Esophagus squamous epithelium (tissue), 5 donors: ENCODE measurements at regions not wholly inside any gene's neighbourhood (a gene's known extent, or its start where the extent isn't known, plus 50 kb on each side); places are given as distances from the start of the nearest gene placed in this dataset.
"Not testable (repeated sequence)": the region's sequence is repeated elsewhere in the genome, so short reads cannot be mapped to it uniquely, and the experiment has no call there.

Experiments used
- DNase-seq: peaks from one replicate; lab custom pipeline; 2025; lab: John Stamatoyannopoulos, UW
- H3K27ac ChIP-seq, 4 donors: fragments of 200-600 bp; sonication (generic); one replicate each; pipeline ENCODE4 v1.5.1; 2016 to 2019; ENCODE audit warnings: mild to moderate bottlenecking in 1 of 4
- H3K27me3 ChIP-seq, 4 donors: fragments of 200-600 bp; sonication (generic); 1 replicate in 3 of 4; 2 replicates in 1 of 4; pipeline versions ENCODE4 v1.5.1 to v1.6.0; 2017 to 2021; ENCODE audit warnings: antibody characterized with exemption in 1 of 4
- H3K36me3 ChIP-seq, 3 donors: fragments of 200-600 bp; sonication (generic); one replicate each; pipeline ENCODE4 v1.5.1; 2016 to 2019
- H3K4me1 ChIP-seq, 3 donors: fragments of 200-600 bp; sonication (generic); one replicate each; pipeline ENCODE4 v1.5.1; 2017 to 2019
- H3K4me3 ChIP-seq, 4 donors: fragments of 200-600 bp; sonication (generic); 1 replicate in 3 of 4; 2 replicates in 1 of 4; pipeline ENCODE4 v1.5.1; 2016 to 2019; ENCODE audit warnings: mild to moderate bottlenecking in 2 of 4, moderate library complexity in 1 of 4
- H3K9me3 ChIP-seq, 3 donors: fragments of 200-600 bp; sonication (generic); one replicate each; pipeline ENCODE4 v1.5.1; 2016 to 2019
- CTCF ChIP-seq, 6 experiments: fragments of 450-650 bp in 4 of 6; fragments of 200-600 bp in 2 of 6; sonication (generic) in 2 of 6; IDR thresholded peaks; one replicate each; pipeline ENCODE4 v1.5.1; 2016 to 2019; ENCODE audit warnings: antibody characterized with exemption in 6 of 6, mild to moderate bottlenecking in 4 of 6, moderate library complexity in 4 of 6
- POLR2A ChIP-seq, 4 donors: fragments of 450-650 bp; IDR thresholded peaks; one replicate each; pipeline ENCODE4 v1.6.1; 2017; ENCODE audit warnings: antibody characterized with exemption in 4 of 4, mild to moderate bottlenecking in 4 of 4, moderate library complexity in 3 of 4
- WGBS, 2 donors: methylation state at CpG; one replicate each; pipeline ENCODE4 v1.1.5; 2018; 5-methylcytosine and 5-hydroxymethylcytosine counted together
- intact Hi-C: fragments of 100-400 bp; cut with DNase I; formaldehyde crosslinking; loops from one replicate; pipeline ENCODE4 v1.15.0; 2022
- donor health status: DM: yes; HTN: yes; CAD: no.

- no peak overlapping the region for H3K4me3 ChIP-seq
Measured at GRCh38 chr4:111070390-111070789, 447.5 kb upstream of the PITX2 start.

DNA sequence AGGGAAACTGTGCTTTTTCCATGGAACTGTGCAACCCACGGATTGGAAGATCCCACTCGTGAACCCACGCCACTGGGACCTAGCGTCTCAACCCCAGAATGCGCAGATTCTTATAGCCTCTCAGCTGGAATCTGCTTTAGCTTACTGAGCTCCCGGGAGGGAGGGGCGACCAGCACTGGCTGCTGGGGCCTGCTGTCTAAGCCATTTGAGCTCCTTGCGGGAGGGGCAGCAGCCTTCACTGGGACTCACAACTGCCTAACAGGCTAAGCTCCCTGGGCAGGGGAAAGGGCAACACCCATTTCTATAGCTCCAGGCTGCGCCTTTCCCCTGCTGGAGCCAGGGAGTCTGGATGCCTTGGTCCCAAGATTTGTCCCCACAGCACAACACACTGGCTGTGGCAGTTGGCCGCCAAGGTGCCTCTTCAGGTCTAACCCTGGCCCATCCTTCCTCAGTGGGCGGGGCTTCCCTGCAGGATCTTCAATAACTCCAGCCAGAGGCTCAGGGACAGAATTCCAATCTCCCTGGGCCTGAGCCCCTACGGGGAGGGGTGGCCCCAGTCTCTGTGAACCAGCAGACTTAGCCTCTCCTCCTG, 451.7 kb upstream of the PITX2 start:
- DNase-seq: no peak
- Histone ChIP-seq H3K4me1 (no peaks in the 10 kb centered on the region), H3K9me3 (peaks cover 0 to 8% (median 0%) of the 10 kb centered on the region in 3 donors), H3K27ac (no peak overlapping the region), H3K27me3 (no peaks in the 10 kb centered on the region), H3K36me3 (no peaks in the 10 kb centered on the region), H3K4me3 (no peak overlapping the region)
- intact Hi-C loops: no loop called here
- WGBS, 2 donors: 85 to 86% methylated on average over 6 of the region's 12 CpGs
- TF ChIP-seq POLR2A (IDR thresholded peaks at IDR 0.05): no peak
- no peak for TF ChIP-seq CTCF (IDR thresholded peaks at IDR 0.05)

More at GRCh38 chr4:111070390-111070789, 447.5 kb upstream of the PITX2 start:
- Histone ChIP-seq H3K4me1 (no peaks in the 10 kb centered on the region), H3K36me3 (no peaks in the 10 kb centered on the region), H3K9me3 (peaks cover 0 to 8% (median 0%) of the 10 kb centered on the region in 3 donors), H3K27ac (no peak overlapping the region), H3K27me3 (no peaks in the 10 kb centered on the region)
- DNase-seq: no peak
- intact Hi-C loops: no loop called here
- 72 to 81% methylated on average over 4 of the region's 4 CpGs for WGBS, 2 donors
- TF ChIP-seq POLR2A (IDR thresholded peaks at IDR 0.05): no peak
- TF ChIP-seq CTCF (IDR thresholded peaks at IDR 0.05): no peak

- H3K4me3 ChIP-seq, H3K4me1 ChIP-seq, DNase-seq, H3K36me3 ChIP-seq, H3K27me3 ChIP-seq, H3K9me3 ChIP-seq, intact Hi-C loops, H3K27ac ChIP-seq: not testable (repeated sequence)
- 38 to 44% methylated on average over 1 of the region's 1 CpG for WGBS, 2 donors
Measured at GRCh38 chr4:111076299-111076698, 453.4 kb upstream of the PITX2 start.

- intact Hi-C loops: no loop called here
- 50 to 60% methylated on average over 1 of the region's 1 CpG for WGBS, 2 donors
- TF ChIP-seq POLR2A (IDR thresholded peaks at IDR 0.05): no peak
- no peak for TF ChIP-seq CTCF (IDR thresholded peaks at IDR 0.05)
- H3K4me1 ChIP-seq: no peaks in the 10 kb centered on the region
- H3K27ac ChIP-seq: no peak overlapping the region
- no peaks in the 10 kb centered on the region for H3K36me3 ChIP-seq
- no peaks in the 10 kb centered on the region for H3K9me3 ChIP-seq
- H3K4me3 ChIP-seq: no peak overlapping the region
- no peaks in the 10 kb centered on the region for H3K27me3 ChIP-seq
- no peak for DNase-seq
Measured at GRCh38 chr4:111108153-111108552, 485.3 kb upstream of the PITX2 start.

GRCh38 chr4:111113591-111113990, 490.7 kb upstream of the PITX2 start:
- Histone ChIP-seq H3K4me1 (no peaks in the 10 kb centered on the region), H3K9me3 (no peaks in the 10 kb centered on the region), H3K27ac (no peak overlapping the region), H3K27me3 (no peaks in the 10 kb centered on the region), H3K36me3 (no peaks in the 10 kb centered on the region), H3K4me3 (no peak overlapping the region)
- WGBS, 2 donors: 56 to 65% methylated on average over 3 of the region's 3 CpGs
- intact Hi-C loops: no loop called here
- no peak for TF ChIP-seq POLR2A (IDR thresholded peaks at IDR 0.05)
- DNase-seq: no peak

GRCh38 chr4:111115881-111116280, 493.0 kb upstream of the PITX2 start:
- H3K4me3 ChIP-seq: no peak overlapping the region
- intact Hi-C loops: no loop called here
- no peak overlapping the region for H3K27ac ChIP-seq
- no peaks in the 10 kb centered on the region for H3K9me3 ChIP-seq
- H3K27me3 ChIP-seq: no peaks in the 10 kb centered on the region
- H3K4me1 ChIP-seq: no peaks in the 10 kb centered on the region
- DNase-seq: no peak
- 59 to 61% methylated on average over 4 of the region's 4 CpGs for WGBS, 2 donors
- no peak for TF ChIP-seq POLR2A (IDR thresholded peaks at IDR 0.05)
- TF ChIP-seq CTCF (IDR thresholded peaks at IDR 0.05): no peak
- H3K36me3 ChIP-seq: no peaks in the 10 kb centered on the region
